Astrocyte (in vitro differentiated cells and primary cell): ENCODE measurements at regions not wholly inside any gene's neighbourhood (a gene's known extent, or its start where the extent isn't known, plus 50 kb on each side); places are given as distances from the start of the nearest gene placed in this dataset.

Source experiments
- DNase-seq: peaks from one replicate; pipeline ENCODE4 v3.0.0-alpha.2; 2010; ENCODE audit warnings: low read depth
- FAIRE-seq: peaks from 2 replicates; lab custom pipeline; 2011; peaks lifted over from hg19 to GRCh38; lab: Jason Lieb, UNC
- H2AFZ ChIP-seq: 2 replicates; pipeline ENCODE4 v1.6.0; 2012; ENCODE audit warnings: low read depth, low read length, inconsistent platforms
- H3K27ac ChIP-seq: 2 replicates; pipeline ENCODE4 v1.5.1; 2011; ENCODE audit warnings: low read depth, low read length, inconsistent platforms
- H3K27me3 ChIP-seq: 2 replicates; pipeline ENCODE4 v1.6.0; 2011; ENCODE audit warnings: low read length, inconsistent platforms; ENCODE audit not compliant: insufficient read depth
- H3K36me3 ChIP-seq: 2 replicates; pipeline ENCODE4 v1.5.1; 2011; ENCODE audit warnings: low read length, inconsistent platforms; ENCODE audit not compliant: insufficient read depth
- H3K4me1 ChIP-seq: 2 replicates; pipeline ENCODE4 v1.5.1; 2011; ENCODE audit warnings: low read length, inconsistent platforms; ENCODE audit not compliant: insufficient read depth
- H3K4me2 ChIP-seq: 2 replicates; pipeline ENCODE4 v1.6.0; 2012; ENCODE audit warnings: low read length, inconsistent platforms
- H3K4me3 ChIP-seq: 2 replicates; pipeline ENCODE4 v1.5.1; 2011; ENCODE audit warnings: low read depth, mild to moderate bottlenecking, low read length, inconsistent platforms; ENCODE audit not compliant: insufficient read depth
- H3K79me2 ChIP-seq: 2 replicates; pipeline ENCODE4 v1.6.0; 2012; ENCODE audit warnings: mild to moderate bottlenecking, low read length, inconsistent platforms; ENCODE audit not compliant: insufficient read depth
- H3K9ac ChIP-seq: 2 replicates; pipeline ENCODE4 v1.6.0; 2012; ENCODE audit warnings: mild to moderate bottlenecking, low read length, inconsistent platforms
- H3K9me3 ChIP-seq: 2 replicates; pipeline ENCODE4 v1.5.1; 2012; ENCODE audit warnings: low read depth, mild to moderate bottlenecking, low read length, inconsistent platforms; ENCODE audit not compliant: insufficient read depth
- H4K20me1 ChIP-seq: 2 replicates; pipeline ENCODE4 v1.6.0; 2012; ENCODE audit warnings: low read length, inconsistent platforms; ENCODE audit not compliant: insufficient read depth
- H3K27ac Mint-ChIP-seq: one replicate; pipeline ENCODE4 v1.8.0; 2021; ENCODE audit warnings: mild to moderate bottlenecking, mixed read lengths; ENCODE audit not compliant: unreplicated experiment
- H3K27me3 Mint-ChIP-seq: one replicate; pipeline ENCODE4 v1.8.0; 2021; ENCODE audit warnings: low read depth, mixed read lengths; ENCODE audit not compliant: unreplicated experiment
- H3K36me3 Mint-ChIP-seq: one replicate; pipeline ENCODE4 v1.8.0; 2021; ENCODE audit warnings: low read depth, mixed read lengths; ENCODE audit not compliant: unreplicated experiment
- H3K4me1 Mint-ChIP-seq: one replicate; pipeline ENCODE4 v1.8.0; 2021; ENCODE audit warnings: low read depth, mixed read lengths; ENCODE audit not compliant: unreplicated experiment
- H3K4me3 Mint-ChIP-seq: one replicate; pipeline ENCODE4 v1.8.0; 2021; ENCODE audit warnings: mild to moderate bottlenecking, moderate library complexity, mixed read lengths; ENCODE audit not compliant: unreplicated experiment
- H3K9me3 Mint-ChIP-seq: one replicate; pipeline ENCODE4 v1.8.0; 2021; ENCODE audit warnings: mild to moderate bottlenecking, mixed read lengths; ENCODE audit not compliant: unreplicated experiment
- CTCF ChIP-seq: IDR thresholded peaks from 2 replicates; pipeline ENCODE4 v1.5.1; 2011; ENCODE audit warnings: low read depth, mild to moderate bottlenecking, inconsistent platforms, low read length, moderate library complexity; ENCODE audit not compliant: insufficient read depth
- EZH2 ChIP-seq: IDR thresholded peaks from 2 replicates; pipeline ENCODE4 v1.6.1; 2012; ENCODE audit warnings: mild to moderate bottlenecking, low read length, inconsistent platforms; ENCODE audit not compliant: insufficient read depth

DNA sequence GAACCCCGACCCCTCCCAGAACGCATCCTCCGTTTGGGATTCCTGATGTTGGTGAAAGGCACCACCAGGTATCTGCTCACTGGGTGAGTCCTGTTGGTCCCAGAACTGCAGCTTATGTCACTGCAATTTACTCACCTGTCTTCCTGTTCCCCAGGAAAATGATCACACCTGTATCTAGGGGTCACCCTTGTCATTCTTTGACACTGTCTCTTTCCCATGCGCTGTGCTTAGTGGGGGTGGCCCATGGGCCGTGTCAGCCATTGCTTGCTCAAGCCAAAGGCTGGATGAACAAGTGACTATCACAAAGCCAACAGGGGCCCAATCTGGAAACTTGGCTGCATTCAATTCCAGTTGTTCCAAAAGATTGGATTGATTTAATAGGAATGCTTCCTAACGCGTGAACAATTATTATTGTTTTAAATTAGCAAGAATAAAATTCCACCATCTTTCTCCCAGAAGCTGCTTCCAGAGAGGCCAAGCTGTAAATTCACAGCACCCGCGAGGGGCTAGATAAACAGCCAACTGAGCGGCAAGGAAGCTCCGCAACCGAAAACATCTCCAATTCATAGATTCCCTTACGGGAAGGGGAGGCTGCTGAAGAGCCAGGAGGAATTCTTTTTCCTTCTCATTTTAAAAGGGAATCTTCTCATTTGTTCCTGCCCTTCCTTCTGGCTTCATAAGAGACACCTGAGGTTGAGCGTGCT is 134.8 kb upstream of the ZMIZ1 start:
- H3K4me3 Mint-ChIP-seq: no peak overlapping the region
- no peak for FAIRE-seq

GRCh38 chr10:78934532-78934898 is 134.3 kb upstream of the ZMIZ1 start:
- Mint-ChIP-seq H3K4me1 (peaks cover 8% of the 10 kb centered on the region), H3K27ac (no peak overlapping the region), H3K9me3 (peaks cover 2% of the 10 kb centered on the region), H3K36me3 (no peaks in the 10 kb centered on the region), H3K4me3 (no peak overlapping the region), H3K27me3 (peaks cover 49% of the 10 kb centered on the region)
- DNase-seq (no peak), FAIRE-seq (no peak)
- Histone ChIP-seq H3K9me3 (no peaks in the 10 kb centered on the region), H3K4me2 (no peak overlapping the region), H3K27me3 (peaks cover 5% of the 10 kb centered on the region), H3K79me2 (no peaks in the 10 kb centered on the region), H2AFZ (no peak overlapping the region), H3K36me3 (no peaks in the 10 kb centered on the region), H4K20me1 (no peaks in the 10 kb centered on the region), H3K4me1 (peaks cover 19% of the 10 kb centered on the region), H3K27ac (no peak overlapping the region), H3K9ac (no peak overlapping the region), H3K4me3 (no peak overlapping the region)
- TF ChIP-seq EZH2: no peak
- no peak for TF ChIP-seq CTCF

More for the DNA sequence above, 134.8 kb upstream of the ZMIZ1 start:
- Mint-ChIP-seq H3K27ac (no peak overlapping the region), H3K9me3 (peaks cover 2% of the 10 kb centered on the region), H3K4me1 (peaks cover 8% of the 10 kb centered on the region), H3K36me3 (no peaks in the 10 kb centered on the region), H3K27me3 (peaks cover 52% of the 10 kb centered on the region)
- Histone ChIP-seq H3K4me1 (peaks cover 19% of the 10 kb centered on the region), H3K4me2 (no peak overlapping the region), H4K20me1 (no peaks in the 10 kb centered on the region), H3K4me3 (no peak overlapping the region), H2AFZ (no peak overlapping the region), H3K27ac (no peak overlapping the region), H3K36me3 (no peaks in the 10 kb centered on the region), H3K27me3 (peaks cover 5% of the 10 kb centered on the region), H3K9ac (no peak overlapping the region), H3K9me3 (no peaks in the 10 kb centered on the region), H3K79me2 (no peaks in the 10 kb centered on the region)
- TF ChIP-seq CTCF (no peak), EZH2 (no peak)
- no peak for DNase-seq

GRCh38 chr10:78934994-78935602 is 133.7 kb upstream of the ZMIZ1 start:
- FAIRE-seq: no peak
- H3K4me1 Mint-ChIP-seq: peaks cover 8% of the 10 kb centered on the region
- no peak overlapping the region for H3K4me2 ChIP-seq

More at GRCh38 chr10:78934994-78935602, 133.7 kb upstream of the ZMIZ1 start:
- Mint-ChIP-seq H3K9me3 (peaks cover 2% of the 10 kb centered on the region), H3K27ac (no peak overlapping the region), H3K36me3 (no peaks in the 10 kb centered on the region), H3K4me3 (no peak overlapping the region), H3K27me3 (peaks cover 45% of the 10 kb centered on the region)
- no peaks in the 10 kb centered on the region for H3K79me2 ChIP-seq
- peaks cover 19% of the 10 kb centered on the region for H3K4me1 ChIP-seq
- no peak for DNase-seq
- H2AFZ ChIP-seq: no peak overlapping the region
- no peaks in the 10 kb centered on the region for H3K9me3 ChIP-seq
- H3K27me3 ChIP-seq: peaks cover 5% of the 10 kb centered on the region
- no peaks in the 10 kb centered on the region for H3K36me3 ChIP-seq
- H3K4me3 ChIP-seq: no peak overlapping the region
- TF ChIP-seq CTCF (no peak), EZH2 (no peak)
- H3K9ac ChIP-seq: no peak overlapping the region
- H3K27ac ChIP-seq: no peak overlapping the region
- H4K20me1 ChIP-seq: no peaks in the 10 kb centered on the region
